GM12875 (cell line): ENCODE measurements at regions not wholly inside any gene's neighbourhood (a gene's known extent, or its start where the extent isn't known, plus 50 kb on each side); places are given as distances from the start of the nearest gene placed in this dataset.

Source experiments
- H3K4me3 ChIP-seq: one replicate; pipeline ENCODE4 v1.5.1; 2011; ENCODE audit warnings: low read depth, low read length, control low read depth
- CTCF ChIP-seq: IDR thresholded peaks from 2 replicates; pipeline ENCODE4 v1.5.1; 2011; ENCODE audit warnings: low read depth, mild to moderate bottlenecking, control low read depth, inconsistent platforms, low read length, moderate library complexity, borderline replicate concordance; ENCODE audit not compliant: insufficient read depth

DNA sequence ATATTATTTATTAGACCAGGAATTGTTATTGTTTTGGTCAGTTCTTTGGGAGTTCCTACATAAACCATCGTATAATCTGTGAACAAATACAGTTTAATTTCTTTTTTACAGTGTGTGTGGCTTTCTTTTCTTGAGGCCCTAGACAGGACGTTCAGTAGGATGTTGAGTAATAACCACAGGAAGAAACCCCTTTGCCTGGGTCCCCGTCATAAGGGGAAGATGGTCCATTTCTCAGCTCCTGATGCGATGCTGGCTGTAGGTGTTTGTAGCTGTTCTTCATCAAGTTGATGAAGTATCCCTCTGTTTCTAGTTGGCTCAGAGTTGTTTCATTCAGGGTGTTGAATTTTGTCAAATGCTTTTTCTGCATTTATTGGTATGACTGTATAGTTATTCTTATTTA is 219.7 kb upstream of the ADARB2 start:
- no peak for TF ChIP-seq CTCF
- H3K4me3 ChIP-seq = no peak overlapping the region

- TF ChIP-seq CTCF = no peak
- H3K4me3 ChIP-seq = no peak overlapping the region
These were observed 217.0 kb upstream of the ADARB2 start for GRCh38 chr10:1954300-1954699.

GRCh38 chr10:1952126-1953095 is 215.1 kb upstream of the ADARB2 start:
- no peak for TF ChIP-seq CTCF
- H3K4me3 ChIP-seq = no peak overlapping the region

GRCh38 chr10:1950803-1951495 is 213.6 kb upstream of the ADARB2 start:
- H3K4me3 ChIP-seq = no peak overlapping the region
- no peak for TF ChIP-seq CTCF

GRCh38 chr10:1947464-1948003 is 210.2 kb upstream of the ADARB2 start:
- TF ChIP-seq CTCF = no peak
- no peak overlapping the region for H3K4me3 ChIP-seq

DNA sequence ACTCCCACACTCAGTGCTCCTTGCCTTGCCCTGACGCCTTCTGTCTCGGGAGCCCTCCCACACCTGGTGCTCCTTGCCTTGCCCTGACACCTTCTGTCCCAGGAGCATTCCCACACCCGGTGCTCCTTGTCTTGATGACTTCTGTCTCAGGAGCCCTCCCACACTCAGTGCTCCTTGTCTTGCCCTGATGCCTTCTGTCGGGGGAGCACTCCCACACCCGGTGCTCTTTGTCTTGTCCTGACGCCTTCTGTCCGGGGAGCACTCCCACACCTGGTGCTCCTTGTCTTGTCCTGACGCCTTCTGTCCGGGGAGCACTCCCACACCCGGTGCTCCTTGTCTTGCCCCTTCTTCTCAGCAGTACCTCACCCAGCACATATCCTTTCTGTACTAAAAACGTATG is 207.2 kb upstream of the ADARB2 start:
- no peak for TF ChIP-seq CTCF
- no peak overlapping the region for H3K4me3 ChIP-seq
